GM19467 (cell line): ENCODE measurements at regions not wholly inside any gene's neighbourhood (a gene's known extent, or its start where the extent isn't known, plus 50 kb on each side); places are given as distances from the start of the nearest gene placed in this dataset.
"Not testable (repeated sequence)": the region's sequence is repeated elsewhere in the genome, so short reads cannot be mapped to it uniquely, and the experiment has no call there.

Experiments
- ATAC-seq: cut with Tn5 transposase; IDR thresholded peaks from one replicate; pipeline ENCODE4 v1.9.1; 2021; ENCODE audit warnings: mild to moderate bottlenecking, moderate library complexity; ENCODE audit not compliant: unreplicated experiment

DNA sequence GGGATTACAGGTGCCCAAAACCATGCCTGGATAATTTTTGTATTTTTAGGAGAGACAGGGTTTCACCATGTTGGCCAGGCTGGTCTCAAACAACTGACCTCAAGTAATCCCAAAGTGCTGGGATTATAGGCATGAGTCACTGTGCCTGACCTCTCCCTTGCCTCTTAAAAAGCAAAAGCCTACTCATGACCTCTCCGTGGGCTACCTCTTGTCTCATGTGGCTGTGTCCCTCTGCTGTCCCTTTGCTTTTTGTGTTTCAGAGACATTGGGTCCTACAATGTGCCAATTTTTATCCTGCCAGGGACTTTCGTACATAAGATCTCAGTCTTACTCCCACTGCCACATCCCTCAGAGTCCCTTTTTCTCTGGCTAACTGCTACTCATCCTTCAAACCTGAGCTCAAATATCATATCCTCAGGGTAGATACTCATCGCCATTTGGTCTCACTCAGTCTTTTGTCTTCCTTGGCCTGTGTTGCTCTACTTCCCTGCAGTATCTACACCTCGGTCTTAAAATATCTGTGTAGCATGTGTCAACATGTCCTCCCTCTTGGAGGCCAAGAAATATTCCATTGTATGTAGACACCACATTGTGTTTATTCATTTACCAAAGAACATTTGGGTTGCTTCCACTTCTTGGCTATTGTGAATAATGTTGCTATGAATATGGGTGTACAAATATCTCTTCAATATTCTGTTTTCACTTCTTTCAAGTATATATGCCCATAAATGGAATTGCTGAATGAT is 465.0 kb upstream of the KLF6 start:
- ATAC-seq = no peak

DNA sequence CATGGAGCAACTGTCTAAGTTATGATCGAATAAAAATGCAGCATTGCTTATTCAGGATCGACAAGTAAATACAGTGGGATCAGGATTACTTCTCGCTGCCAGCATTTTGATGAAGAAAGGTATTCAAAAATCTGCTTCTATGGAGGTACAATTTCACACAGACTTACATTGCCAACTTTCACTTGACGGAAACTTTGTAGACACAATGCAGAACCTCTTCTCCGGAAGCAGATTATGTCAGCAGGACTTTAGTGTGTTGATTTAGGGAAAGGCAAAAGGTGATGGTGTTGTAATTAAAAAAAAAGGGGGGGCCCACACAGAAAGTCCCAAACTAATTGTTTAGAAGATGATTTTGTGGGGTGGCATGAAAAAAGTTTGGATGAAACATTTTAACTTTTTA is 462.4 kb upstream of the KLF6 start:
- no peak for ATAC-seq

DNA sequence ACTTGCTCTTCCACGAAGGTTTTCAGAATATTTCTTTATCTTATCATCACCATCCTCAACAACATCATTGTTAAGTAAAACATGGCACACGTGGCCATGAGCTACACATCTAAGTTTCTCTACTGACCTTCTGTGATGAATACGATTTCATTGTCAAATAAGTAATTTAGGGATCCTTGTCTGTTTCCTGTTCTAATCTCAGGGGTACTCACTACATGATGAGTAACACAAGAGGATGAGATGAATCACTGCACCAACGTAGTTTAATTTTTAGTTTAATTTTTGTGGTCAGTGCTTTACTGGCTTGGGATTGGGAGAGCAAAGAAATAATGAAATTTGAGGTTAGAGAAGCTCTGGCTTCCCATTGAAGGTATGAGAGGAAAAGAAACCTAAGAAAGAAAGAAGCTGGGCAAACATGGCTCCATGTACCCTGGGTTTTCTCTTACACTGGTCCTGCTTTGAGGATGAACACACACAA is 461.9 kb upstream of the KLF6 start:
- ATAC-seq = no peak

DNA sequence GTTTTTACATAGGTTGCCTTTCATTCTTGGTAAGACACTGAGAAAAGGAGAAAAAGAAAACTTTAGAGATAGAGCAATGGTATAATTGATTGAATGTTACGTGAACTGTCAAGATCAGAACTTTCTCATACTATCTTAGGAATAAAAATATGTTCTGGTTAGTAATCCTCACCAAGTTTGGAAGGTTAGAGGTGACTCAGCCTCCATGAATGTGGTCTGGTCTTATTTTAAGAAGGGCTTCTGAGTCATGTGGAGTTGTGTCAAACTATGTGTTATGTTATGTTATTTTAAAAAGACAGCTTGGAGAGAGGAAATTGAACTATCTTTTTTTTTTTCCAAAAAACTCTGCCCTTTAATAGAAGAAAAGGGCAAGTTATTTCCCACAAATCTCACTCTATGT is 458.6 kb upstream of the KLF6 start:
- ATAC-seq = no peak

DNA sequence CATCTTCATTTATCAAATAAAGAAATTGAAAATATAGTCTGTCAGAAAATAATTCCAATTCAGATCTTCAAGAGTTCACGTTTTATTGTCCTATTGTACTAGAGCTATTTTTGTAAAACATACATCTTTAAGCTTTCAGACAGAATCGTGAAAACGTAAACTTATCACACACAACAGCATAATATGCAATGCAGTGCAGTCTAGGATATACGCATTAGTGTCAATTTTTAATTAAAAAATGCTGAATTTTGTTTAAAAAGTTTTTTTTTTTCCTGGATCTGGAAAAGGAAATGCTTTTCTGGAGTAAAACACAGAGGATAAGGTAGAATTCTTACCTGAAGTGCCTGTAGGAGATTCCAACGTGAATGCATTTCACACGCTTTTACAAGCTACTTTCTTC is 458.2 kb upstream of the KLF6 start:
- ATAC-seq = no peak

DNA sequence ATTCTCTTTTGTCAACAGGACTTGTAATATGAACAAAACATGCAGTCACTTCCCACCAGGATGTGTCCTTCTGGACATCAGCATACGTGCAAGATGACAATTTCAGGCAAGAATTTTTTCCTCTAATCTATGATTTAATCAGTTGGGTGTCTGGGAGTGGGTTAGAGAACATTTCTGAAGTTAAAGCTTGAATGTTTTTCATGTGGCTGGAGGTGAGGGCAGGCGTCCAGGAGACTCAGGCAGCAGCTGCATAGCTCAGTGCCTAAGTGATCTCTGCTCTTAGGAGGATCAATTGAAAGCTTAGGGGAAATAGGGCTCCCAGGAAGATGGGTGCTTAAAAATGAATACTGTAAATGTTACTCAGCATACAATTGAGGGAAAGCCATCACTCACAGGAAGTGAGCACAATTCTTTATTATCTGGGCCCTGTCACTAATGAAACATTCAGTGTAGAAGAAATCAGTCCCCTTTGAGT is 457.6 kb upstream of the KLF6 start:
- no peak for ATAC-seq

DNA sequence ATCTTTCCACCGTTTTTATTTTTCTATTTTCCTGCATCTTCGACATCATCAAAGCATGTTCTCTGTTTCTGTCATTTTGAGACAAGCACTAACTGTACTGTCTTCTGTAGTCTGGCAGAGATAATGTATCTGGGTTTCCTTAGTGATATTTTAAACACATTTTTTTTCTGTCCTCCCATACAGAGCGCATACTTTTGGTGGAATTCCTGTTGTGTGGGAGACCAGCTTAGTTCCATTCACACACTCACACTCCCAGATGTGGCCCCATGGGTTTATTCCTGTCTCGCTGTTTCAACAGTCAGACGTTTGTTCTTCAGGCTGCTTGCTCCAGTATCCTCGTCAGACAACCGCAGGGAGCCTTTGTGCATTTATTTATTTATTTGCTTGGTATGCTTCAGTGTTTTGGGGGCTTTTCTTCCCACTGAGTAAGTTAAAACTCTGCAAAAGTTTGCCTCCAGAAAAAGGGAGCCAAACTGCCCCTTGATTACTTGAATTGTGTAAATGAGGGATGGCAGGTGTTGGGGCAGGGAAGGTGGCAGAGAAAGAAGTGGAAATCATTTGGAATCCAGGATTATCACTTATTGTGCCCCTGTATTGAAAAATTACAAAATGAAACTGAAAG is 456.8 kb upstream of the KLF6 start:
- ATAC-seq = no peak

DNA sequence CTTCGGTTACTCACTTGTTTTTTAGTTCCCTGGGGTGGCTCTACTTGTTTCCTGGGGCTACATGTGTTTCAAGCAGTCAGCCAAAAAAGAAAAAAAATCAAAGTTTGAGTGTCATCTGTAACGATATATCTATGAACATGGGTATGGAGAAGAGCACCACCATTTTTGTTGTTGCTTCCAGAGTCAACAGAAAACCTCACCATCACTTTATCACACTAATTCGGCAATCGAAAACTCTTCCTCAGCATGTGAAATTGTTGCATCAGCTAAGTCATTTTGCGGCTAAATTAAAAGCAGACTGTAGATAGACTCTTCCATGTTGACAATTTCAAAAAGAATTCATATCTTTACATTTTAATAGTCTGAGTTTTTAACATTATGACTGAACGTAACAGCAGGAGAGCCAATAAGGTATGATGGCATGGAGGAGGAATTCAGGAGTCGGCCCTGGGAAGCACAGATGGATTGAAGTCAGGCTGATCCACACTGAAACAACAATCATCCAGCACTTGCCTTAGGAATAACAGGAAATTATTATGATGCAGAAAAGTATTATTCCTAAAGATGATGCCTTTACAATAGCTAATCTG is 455.7 kb upstream of the KLF6 start:
- ATAC-seq = no peak

DNA sequence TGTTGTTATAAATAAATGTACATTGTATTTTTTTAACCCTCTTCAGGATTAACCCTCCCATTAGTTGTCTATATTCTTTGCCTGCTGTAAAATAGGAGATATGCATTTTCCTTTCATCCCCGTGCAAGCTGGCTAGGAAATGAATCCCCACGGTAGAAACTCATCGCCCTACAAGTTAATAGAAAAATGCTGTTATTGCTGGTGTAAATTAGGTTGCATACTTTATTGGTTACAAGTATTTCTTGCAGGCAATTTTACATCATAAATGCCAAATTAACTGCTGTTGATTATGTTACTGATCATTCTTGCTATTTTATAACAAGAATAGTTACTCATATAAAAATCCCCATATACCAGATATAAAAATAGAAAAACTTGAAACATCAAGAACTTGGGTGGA is 454.2 kb upstream of the KLF6 start:
- no peak for ATAC-seq

DNA sequence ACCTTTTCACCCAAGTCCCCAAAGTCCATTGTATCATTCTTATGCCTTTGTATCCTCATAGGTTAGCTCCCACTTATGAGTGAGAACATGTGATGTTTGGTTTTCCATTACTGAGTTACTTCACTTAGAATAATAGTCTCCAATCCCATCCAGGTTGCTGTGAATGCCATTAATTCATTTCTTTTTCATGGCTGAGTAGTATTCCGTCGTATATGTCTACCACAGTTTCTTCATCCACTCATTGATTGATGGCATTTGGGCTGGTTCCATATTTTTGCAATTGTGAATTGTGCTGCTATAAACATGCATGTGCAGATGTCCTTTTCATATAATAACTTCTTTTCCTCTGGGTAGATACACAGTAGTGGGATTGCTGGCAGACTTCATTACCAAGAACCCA is 451.9 kb upstream of the KLF6 start:
- ATAC-seq = not testable (repeated sequence)

DNA sequence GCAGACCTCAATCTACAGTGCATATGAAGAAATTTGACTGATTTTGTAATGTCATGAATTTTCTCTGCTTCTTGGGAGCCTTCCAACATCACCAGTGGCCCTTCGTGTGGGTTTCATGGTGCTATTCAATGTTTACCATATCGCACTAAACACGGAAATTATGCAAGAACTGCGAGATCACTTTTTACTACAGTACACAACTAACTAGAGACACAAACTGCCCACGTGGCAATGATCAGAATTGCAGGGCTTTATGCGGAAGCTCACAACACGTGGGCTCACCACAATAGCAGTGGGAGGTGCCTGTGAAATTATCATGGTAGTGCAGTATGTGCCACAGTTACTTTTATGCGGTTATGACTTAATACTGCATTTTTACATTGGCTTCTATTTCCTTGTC is 449.7 kb upstream of the KLF6 start:
- no peak for ATAC-seq

DNA sequence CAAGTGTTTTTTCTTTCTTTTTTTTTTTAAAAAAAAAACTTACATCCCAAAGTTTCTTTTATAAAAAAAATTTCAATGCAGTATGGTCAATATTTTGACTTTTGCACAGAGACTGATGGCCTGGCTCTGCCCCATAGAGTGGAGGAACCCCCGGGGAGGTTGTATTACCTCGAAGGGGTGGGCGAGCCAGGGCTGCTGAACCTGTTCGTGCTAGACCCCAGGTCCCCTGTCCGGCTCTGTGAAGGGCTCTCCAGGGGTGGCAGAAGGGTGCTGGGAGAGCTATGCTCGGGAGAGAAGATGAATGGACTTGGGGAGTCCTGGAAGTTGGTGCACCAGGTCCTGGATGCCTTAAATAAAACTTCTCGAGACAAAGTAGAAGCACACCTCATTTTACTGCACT is 446.4 kb upstream of the KLF6 start:
- no peak for ATAC-seq

DNA sequence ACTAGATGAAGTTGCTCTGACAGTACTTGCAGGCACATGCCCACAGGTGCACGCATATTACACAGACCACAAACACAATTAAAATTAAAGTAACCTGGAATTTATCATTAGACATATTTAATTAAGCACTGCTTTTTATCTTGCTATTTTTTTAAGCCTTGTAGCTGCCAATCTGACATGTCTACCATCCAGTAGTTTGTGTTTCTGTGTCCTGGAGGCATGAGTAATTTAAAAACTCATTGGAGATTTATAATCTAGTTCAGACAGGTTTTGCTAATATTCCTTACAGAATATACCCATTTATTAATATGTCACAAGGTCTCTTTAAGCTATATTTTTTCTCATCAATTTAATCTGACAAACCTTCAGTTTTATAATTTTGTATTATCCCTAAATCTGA is 445.0 kb upstream of the KLF6 start:
- ATAC-seq = no peak

DNA sequence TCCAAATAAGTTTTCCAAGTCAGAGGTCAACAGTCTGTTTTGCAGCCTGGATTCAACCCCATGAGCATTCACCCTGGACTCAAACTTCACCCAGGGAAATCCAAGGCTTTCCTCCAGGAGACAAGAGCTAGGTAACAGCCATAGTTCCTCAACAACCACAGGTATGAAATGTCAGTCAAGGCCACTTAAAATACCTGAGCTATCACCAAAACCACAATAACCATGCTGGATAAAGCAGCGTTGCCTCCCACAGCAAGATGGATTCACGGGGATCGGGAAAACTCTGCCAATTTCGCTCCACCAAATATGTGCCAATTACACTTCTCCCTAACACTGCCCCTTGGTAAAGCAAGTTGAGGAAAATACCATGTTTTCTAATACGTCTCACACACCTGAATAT is 444.1 kb upstream of the KLF6 start:
- no peak for ATAC-seq

DNA sequence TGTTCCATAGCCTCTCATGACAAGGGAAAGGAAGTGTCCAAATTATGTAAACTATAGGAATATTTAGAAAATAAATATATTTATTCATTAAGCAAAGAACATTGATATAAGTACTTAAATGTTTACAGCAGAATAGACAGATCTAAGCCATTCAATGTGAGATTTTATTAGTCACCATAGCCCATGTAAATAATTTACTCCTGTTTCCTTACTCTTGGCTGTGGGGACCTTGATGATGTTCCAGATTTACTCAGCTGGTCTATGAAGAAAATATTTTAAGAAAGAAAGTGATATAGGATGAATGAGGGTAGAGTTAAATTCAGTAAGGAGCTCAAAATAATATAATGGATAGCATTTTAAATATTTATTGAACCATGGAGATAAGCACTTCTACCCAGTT is 442.6 kb upstream of the KLF6 start:
- ATAC-seq = no peak

DNA sequence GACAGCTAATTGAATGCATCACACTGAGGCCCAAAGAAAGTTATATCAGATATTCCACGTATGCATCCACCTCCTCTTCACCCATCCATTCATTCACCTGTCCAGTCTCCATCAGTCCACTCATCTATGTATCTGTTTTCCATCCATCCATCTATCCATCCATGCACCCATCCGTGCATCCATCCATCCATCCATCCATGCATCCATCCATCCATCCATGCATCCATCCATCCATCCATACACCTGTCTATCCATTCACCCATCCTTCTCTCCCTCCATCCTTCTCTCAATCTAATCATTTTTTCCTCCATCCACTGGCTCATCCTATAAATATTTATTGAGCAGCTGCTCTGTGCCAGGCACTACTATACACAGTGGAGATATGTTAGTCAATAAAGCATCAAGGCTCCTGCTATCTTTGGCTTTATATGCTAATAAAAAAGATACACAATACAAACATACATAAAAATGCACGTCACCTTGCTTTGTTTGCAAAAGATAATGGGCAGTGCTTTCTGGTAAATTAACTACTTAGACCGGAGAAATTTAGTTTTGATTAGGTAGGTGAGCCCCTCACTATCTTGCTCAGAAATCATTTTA is 442.0 kb upstream of the KLF6 start:
- ATAC-seq = no peak

DNA sequence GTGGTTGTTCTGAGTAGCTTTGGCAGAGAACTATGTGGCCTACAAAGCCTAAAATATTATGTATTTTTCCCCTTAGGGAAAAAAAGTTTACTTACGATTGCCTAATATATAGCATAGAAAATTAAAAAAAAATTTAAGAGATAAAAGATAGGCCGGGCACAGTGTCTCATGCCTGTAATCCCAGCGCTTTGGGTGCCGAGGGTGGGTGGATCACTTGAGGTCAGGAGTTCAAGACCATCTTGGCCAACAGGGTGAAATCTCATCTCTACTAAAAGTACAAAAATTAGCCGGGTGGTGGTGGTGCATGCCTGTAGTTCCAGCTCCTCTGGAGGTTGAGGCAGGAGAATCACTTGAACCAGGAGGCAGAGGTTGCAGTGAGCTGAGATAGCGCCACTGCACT is 439.2 kb upstream of the KLF6 start:
- no peak for ATAC-seq

DNA sequence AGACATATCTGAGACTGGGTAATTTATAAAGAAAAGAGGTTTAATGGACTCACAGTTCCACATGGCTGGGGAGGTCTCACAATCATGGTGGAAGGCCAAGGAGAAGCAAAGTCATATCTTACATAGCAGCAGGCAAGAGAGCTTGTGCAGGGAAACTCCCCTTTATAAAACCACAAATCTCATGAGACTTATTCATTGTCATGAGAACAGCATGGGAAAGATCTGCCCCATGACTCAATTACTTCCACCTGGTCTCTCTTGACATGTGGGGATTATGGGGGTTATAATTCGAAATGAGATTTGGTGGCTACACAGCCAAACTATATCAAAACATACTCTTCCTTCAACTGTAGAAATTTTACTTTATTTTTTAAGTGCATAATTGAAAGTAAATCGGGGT is 436.3 kb upstream of the KLF6 start:
- not testable (repeated sequence) for ATAC-seq

DNA sequence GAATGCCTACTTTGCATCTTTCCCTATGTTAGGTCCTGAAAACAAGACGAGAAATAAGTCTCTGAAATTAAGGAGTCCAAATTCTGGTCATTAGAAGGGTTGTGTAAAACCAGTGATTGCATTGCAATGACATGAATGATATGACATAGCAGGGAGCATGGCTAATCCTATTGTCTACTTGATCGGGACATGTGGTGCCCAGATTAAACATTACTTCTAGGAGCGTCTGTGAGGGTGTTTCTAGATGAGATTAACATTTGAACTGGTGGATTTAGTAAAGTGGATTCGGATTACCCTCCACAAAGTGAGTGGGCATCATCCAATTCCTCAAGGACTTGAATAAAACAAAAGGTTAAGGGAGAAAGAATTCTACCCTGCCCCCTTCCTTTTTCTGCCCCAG is 434.9 kb upstream of the KLF6 start:
- ATAC-seq = no peak

DNA sequence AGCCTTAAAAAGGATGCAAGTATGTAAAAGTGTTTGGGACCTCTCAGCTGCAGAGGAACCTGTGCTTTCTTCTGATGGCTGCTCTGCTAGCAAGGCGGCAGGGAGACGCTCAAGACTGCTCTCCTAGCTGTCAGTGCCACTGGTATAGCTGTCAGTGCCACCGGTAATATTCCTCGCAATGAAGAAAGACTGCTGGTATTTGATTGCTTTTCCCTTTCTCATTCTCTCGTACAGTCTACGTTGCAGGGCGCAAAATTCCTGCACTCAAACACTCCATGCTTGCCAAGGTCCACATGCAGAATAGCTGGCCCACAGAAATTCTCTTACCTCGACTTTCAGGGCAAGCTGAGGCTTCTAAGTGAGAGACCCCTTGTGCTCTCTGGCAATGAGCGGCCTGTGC is 432.6 kb upstream of the KLF6 start:
- ATAC-seq = no peak

DNA sequence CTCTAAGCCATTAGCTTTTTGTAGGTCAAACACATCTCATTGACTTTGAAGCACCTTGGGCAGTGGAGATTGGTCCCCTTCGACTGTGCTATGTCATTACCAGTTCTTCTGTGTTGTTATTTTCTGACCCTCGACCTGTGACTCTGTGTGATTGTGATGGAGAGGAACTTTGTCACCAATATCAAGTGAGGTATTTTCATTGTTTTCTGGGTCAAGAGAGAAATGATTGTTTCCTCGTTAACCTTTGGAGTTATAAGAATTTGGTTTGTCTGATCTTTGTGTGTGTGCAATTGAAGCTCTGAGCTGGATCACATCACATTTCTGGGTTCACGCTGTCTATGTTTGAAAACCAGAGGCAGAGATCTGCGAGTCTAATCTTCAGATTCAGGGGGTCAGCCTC is 432.2 kb upstream of the KLF6 start:
- ATAC-seq = no peak

DNA sequence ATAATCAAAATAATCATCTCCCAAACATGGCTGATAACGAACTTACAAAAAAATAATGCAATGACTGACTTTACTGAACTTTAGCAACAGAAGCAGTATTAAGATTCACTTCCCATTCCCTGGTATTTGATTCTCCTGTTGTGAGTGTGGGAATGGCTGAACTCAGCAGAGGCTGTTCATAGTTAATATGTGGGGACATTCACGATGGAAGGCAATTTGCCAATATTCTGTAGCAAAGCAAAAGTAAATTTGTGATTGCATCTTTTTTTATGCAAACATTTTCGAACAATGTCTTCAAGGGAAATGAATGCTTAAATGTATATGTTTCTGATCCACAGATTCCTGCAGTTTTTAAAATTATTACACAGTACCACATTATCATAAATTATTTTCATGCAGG is 431.7 kb upstream of the KLF6 start:
- no peak for ATAC-seq
